ENCODE measurements at regions not wholly inside any gene's neighbourhood (a gene's known extent, or its start where the extent isn't known, plus 50 kb on each side); places are given as distances from the start of the nearest gene placed in this dataset.

DNA sequence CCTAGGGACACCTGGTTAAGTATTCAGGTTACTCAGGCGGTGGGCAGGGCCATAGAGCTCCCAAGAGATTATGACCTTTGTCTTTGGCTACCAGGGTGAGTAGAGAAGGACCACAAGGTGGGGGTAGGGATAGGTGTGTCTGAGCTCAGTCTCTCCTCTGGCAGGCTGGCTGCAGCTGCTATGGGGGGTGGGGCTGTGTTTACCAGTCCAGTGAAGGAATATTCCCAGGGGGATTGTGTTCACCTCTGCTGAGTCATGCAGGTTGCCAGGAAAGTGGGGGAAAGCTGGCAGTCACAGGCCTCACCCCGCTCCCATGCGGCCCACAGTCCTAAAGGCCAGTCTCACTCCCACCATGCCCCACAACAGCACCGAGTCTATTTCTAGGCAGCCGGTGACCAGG lies 53.6 kb upstream of the POU5F2 start:
- TF ChIP-seq, protein P1, sequence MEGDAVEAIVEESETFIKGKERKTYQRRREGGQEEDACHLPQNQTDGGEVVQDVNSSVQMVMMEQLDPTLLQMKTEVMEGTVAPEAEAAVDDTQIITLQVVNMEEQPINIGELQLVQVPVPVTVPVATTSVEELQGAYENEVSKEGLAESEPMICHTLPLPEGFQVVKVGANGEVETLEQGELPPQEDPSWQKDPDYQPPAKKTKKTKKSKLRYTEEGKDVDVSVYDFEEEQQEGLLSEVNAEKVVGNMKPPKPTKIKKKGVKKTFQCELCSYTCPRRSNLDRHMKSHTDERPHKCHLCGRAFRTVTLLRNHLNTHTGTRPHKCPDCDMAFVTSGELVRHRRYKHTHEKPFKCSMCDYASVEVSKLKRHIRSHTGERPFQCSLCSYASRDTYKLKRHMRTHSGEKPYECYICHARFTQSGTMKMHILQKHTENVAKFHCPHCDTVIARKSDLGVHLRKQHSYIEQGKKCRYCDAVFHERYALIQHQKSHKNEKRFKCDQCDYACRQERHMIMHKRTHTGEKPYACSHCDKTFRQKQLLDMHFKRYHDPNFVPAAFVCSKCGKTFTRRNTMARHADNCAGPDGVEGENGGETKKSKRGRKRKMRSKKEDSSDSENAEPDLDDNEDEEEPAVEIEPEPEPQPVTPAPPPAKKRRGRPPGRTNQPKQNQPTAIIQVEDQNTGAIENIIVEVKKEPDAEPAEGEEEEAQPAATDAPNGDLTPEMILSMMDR (IDR thresholded peaks at IDR 0.05; ENCODE audit: borderline replicate concordance, extremely low read depth, low read length, poor library complexity, severe bottlenecking) = no peak
- TF ChIP-seq EZH2 (IDR thresholded peaks at IDR 0.05; ENCODE audit: borderline replicate concordance, low read depth, low read length, severe bottlenecking) = no peak
